Mucosa of rectum (tissue), 2 donors: ENCODE measurements at regions not wholly inside any gene's neighbourhood (a gene's known extent, or its start where the extent isn't known, plus 50 kb on each side); places are given as distances from the start of the nearest gene placed in this dataset.

Experiments
- H3K27ac ChIP-seq, 2 donors: one replicate each; pipeline ENCODE4 v1.7.0; 2013; ENCODE audit warnings: inconsistent platforms in 2 of 2, low read depth in 2 of 2, low read length in 2 of 2
- H3K27me3 ChIP-seq, 2 donors: one replicate each; pipeline ENCODE4 v1.7.0; 2013; ENCODE audit warnings: low read length in 2 of 2; ENCODE audit not compliant: control insufficient read depth in 2 of 2, insufficient read depth in 2 of 2
- H3K36me3 ChIP-seq, 2 donors: one replicate each; pipeline ENCODE4 v1.7.0; 2013; ENCODE audit warnings: low read length in 2 of 2; ENCODE audit not compliant: control insufficient read depth in 2 of 2, insufficient read depth in 2 of 2
- H3K4me1 ChIP-seq, 2 donors: one replicate each; pipeline ENCODE4 v1.7.0; 2013; ENCODE audit warnings: low read length in 2 of 2, mild to moderate bottlenecking in 1 of 2; ENCODE audit not compliant: control insufficient read depth in 2 of 2, insufficient read depth in 2 of 2
- H3K4me3 ChIP-seq, 2 donors: one replicate each; pipeline ENCODE4 v1.7.0; 2013; ENCODE audit warnings: low read length in 2 of 2
- H3K9ac ChIP-seq, 2 donors: one replicate each; pipeline ENCODE4 v1.7.0; 2013; ENCODE audit warnings: low read length in 2 of 2, low read depth in 1 of 2, mild to moderate bottlenecking in 1 of 2
- H3K9me3 ChIP-seq, 2 donors: one replicate each; pipeline ENCODE4 v1.7.0; 2013; ENCODE audit warnings: low read length in 2 of 2; ENCODE audit not compliant: control insufficient read depth in 2 of 2
- donor health status: healthy.
- donor health status: Normal muscosa, but diverticular disease.

DNA sequence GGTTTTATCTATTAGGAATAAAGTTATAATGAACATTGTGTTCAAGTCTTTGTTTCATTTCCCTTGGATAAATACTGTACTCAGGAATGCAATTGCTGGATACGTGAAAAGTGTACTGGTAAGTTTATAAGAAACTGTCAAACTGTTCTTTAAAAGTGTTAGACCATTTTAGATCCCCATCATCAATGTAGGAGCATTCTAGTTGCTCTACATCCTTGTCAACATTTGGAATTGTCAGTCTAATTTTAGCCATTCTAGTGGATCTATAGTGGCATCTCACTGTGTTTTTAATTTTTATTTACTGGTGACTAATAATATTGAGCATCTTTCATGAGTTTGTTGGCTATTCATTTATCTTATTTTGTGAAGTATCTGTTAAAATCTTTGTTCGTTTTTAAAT, 354.0 kb upstream of the NRP1 start:
- Histone ChIP-seq H3K4me3 (no peak overlapping the region), H3K27ac (no peak overlapping the region)

GRCh38 chr10:33684211-33684611, 349.7 kb upstream of the NRP1 start:
- Histone ChIP-seq H3K9me3 (no peaks in the 10 kb centered on the region), H3K27ac (no peak overlapping the region), H3K4me1 (no peaks in the 10 kb centered on the region), H3K36me3 (no peaks in the 10 kb centered on the region), H3K9ac (no peak overlapping the region), H3K4me3 (no peak overlapping the region), H3K27me3 (no peaks in the 10 kb centered on the region)

More for the DNA sequence above, 354.0 kb upstream of the NRP1 start:
- Histone ChIP-seq H3K4me1 (no peaks in the 10 kb centered on the region), H3K9ac (no peak overlapping the region), H3K36me3 (no peaks in the 10 kb centered on the region), H3K27me3 (no peaks in the 10 kb centered on the region), H3K9me3 (no peaks in the 10 kb centered on the region)

GRCh38 chr10:33681595-33681994, 347.1 kb upstream of the NRP1 start:
- Histone ChIP-seq H3K36me3 (no peaks in the 10 kb centered on the region), H3K4me1 (no peaks in the 10 kb centered on the region), H3K27me3 (no peaks in the 10 kb centered on the region), H3K9me3 (no peaks in the 10 kb centered on the region), H3K9ac (no peak overlapping the region), H3K27ac (no peak overlapping the region), H3K4me3 (no peak overlapping the region)

GRCh38 chr10:33680036-33680435, 345.6 kb upstream of the NRP1 start:
- no peaks in the 10 kb centered on the region for H3K4me1 ChIP-seq
- no peaks in the 10 kb centered on the region for H3K27me3 ChIP-seq
- no peaks in the 10 kb centered on the region for H3K36me3 ChIP-seq
- H3K27ac ChIP-seq, result no peak overlapping the region
- H3K4me3 ChIP-seq, result no peak overlapping the region
- no peaks in the 10 kb centered on the region for H3K9me3 ChIP-seq
- H3K9ac ChIP-seq, result no peak overlapping the region

DNA sequence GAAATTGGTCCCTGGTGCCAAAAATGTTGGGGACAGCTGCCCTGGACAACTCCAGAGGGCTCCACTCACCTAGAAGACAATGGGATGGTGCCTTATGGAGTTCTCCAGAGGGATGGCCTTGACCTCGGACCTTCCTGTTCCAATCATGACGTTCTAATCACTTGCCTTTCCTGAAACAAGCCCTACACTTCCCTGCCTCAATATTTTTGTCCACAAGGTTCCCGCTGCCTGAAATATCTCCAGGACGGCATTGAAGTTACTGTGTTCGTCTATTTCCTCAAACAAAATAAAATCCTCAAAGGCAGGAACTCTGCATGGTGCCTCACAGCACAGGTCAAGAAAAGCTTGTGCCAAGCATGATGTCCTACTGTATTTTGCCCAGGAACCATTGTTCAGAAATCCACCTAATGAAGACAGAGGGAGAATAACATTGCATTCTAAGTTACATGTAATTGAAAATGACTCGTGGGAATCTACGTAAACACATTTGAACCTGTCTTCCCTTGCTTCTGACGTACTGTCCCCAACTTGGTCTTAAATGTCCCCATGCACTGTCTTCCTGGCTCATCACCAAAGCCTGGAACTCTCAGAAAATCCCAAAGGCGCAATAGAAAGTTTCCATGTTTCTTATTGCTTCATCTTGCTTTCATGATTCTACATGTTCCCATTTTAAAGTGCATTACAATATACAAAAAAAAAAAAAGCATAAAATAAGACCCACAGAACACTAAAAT, 342.3 kb upstream of the NRP1 start:
- no peak overlapping the region for H3K9ac ChIP-seq
- no peaks in the 10 kb centered on the region for H3K36me3 ChIP-seq
- no peak overlapping the region for H3K4me3 ChIP-seq
- no peak overlapping the region for H3K27ac ChIP-seq
- H3K4me1 ChIP-seq, result no peaks in the 10 kb centered on the region
- H3K9me3 ChIP-seq, result no peaks in the 10 kb centered on the region
- H3K27me3 ChIP-seq, result no peaks in the 10 kb centered on the region

- Histone ChIP-seq H3K27ac (no peak overlapping the region), H3K4me3 (no peak overlapping the region), H3K4me1 (no peaks in the 10 kb centered on the region)
Measured at GRCh38 chr10:33674986-33675599, 340.6 kb upstream of the NRP1 start.

DNA sequence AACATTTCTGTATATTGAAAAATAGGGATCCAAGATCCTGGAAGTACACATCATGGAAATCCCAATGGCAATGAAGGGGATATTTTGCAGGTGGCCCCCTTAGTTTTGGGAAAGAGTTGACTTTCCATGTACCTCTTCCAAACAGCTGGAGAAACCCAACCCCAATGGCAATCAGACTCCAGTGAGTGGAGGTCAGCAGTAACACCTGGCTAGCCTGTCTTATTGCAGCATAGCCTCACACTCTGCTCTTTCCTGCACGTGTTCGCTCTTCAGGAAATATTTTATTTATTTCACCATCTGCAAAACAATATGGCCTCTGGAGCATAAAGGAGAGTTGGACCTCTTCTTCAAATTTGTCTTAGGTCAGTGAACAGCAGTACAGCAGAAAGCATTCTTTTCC, 340.0 kb upstream of the NRP1 start:
- no peak overlapping the region for H3K27ac ChIP-seq
- H3K9me3 ChIP-seq, result no peaks in the 10 kb centered on the region
- H3K4me3 ChIP-seq, result no peak overlapping the region
- H3K9ac ChIP-seq, result no peak overlapping the region
- H3K27me3 ChIP-seq, result no peaks in the 10 kb centered on the region
- no peaks in the 10 kb centered on the region for H3K4me1 ChIP-seq
- H3K36me3 ChIP-seq, result no peaks in the 10 kb centered on the region

More at GRCh38 chr10:33674986-33675599, 340.6 kb upstream of the NRP1 start:
- no peaks in the 10 kb centered on the region for H3K36me3 ChIP-seq
- H3K27me3 ChIP-seq, result no peaks in the 10 kb centered on the region
- no peak overlapping the region for H3K9ac ChIP-seq
- no peaks in the 10 kb centered on the region for H3K9me3 ChIP-seq

GRCh38 chr10:33673839-33674415, 339.5 kb upstream of the NRP1 start:
- Histone ChIP-seq H3K27ac (no peak overlapping the region), H3K27me3 (no peaks in the 10 kb centered on the region), H3K4me1 (no peaks in the 10 kb centered on the region), H3K36me3 (no peaks in the 10 kb centered on the region), H3K9me3 (no peaks in the 10 kb centered on the region), H3K9ac (no peak overlapping the region), H3K4me3 (no peak overlapping the region)

- Histone ChIP-seq H3K4me1 (no peaks in the 10 kb centered on the region), H3K9ac (no peak overlapping the region), H3K9me3 (no peaks in the 10 kb centered on the region), H3K27me3 (no peaks in the 10 kb centered on the region), H3K27ac (no peak overlapping the region), H3K4me3 (no peak overlapping the region), H3K36me3 (no peaks in the 10 kb centered on the region)
Measured at GRCh38 chr10:33669904-33670303, 335.4 kb upstream of the NRP1 start.

DNA sequence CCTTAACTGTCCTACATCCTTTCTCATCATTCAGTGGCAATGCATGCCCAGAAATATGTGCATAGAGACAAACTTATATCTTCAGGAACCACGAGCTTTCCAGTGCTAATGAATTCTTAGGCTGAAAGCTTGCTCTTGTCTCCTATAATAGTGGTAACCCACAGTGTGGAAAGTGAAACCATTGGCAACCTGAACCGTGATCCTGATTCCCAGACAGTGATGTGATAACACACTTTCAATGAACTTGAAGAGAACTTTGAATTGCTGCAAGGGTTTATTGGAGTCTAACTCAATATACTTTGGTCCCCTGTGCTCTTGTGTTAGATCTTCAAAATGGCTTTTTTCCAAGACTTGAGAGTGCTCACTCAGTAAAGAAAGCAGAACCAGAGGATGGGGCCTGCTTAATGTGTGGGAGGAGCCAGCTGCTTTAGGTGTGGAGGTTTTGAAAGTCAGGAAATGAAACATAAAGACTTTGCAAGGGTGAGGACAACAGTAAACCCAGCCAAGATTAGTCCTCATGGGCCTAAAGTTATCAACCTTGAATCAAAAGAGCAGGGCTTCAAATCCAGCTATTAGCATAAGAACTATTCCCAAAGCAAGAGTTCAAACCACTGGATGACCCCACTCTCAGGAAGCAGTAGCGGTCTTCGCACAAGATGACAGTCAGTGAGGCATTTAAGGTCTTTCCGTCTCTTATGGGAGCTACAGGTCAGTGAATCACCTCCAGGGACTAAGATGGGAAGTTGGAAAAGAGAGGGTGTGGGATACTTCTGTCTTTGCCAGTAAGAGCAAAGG, 332.4 kb upstream of the NRP1 start:
- Histone ChIP-seq H3K4me1 (no peaks in the 10 kb centered on the region), H3K9me3 (no peaks in the 10 kb centered on the region), H3K36me3 (no peaks in the 10 kb centered on the region), H3K27ac (no peak overlapping the region), H3K9ac (no peak overlapping the region), H3K4me3 (no peak overlapping the region), H3K27me3 (no peaks in the 10 kb centered on the region)
